B cell (primary cell): ENCODE measurements at regions not wholly inside any gene's neighbourhood (a gene's known extent, or its start where the extent isn't known, plus 50 kb on each side); places are given as distances from the start of the nearest gene placed in this dataset.
"Not testable (repeated sequence)": the region's sequence is repeated elsewhere in the genome, so short reads cannot be mapped to it uniquely, and the experiment has no call there.

ENCODE experiments used
- ATAC-seq: fragments of 200-7000 bp; cut with Tn5 transposase; one replicate; pipeline ENCODE4 v1.10.0; 2021; ENCODE audit warnings: low read depth, mild to moderate bottlenecking, moderate number of reproducible peaks, moderate library complexity
- CTCF ChIA-PET: fragments of 350-600 bp; sonication (Branson Sonifier 250); formaldehyde crosslinking; loops from one replicate; lab custom pipeline; 2021; ENCODE audit warnings: antibody characterized with exemption, inconsistent platforms; lab: Charles Lee
- POLR2A ChIA-PET: fragments of 350-600 bp; sonication (Branson Sonifier 250); formaldehyde crosslinking; loops from one replicate; lab custom pipeline; 2021; ENCODE audit warnings: antibody characterized with exemption; lab: Charles Lee
- DNase-seq: peaks from one replicate; pipeline ENCODE4 v3.0.0; 2013
- H2AFZ ChIP-seq: 2 replicates; pipeline ENCODE4 v1.6.1; 2012; ENCODE audit warnings: mild to moderate bottlenecking, low read depth, low read length; ENCODE audit not compliant: insufficient read depth, poor library complexity, severe bottlenecking
- H3K27ac ChIP-seq, 2 donors: 1 replicate in 1 of 2; 2 replicates in 1 of 2; pipeline ENCODE4 v1.5.1; 2012 to 2013; ENCODE audit warnings: low read length in 2 of 2, mild to moderate bottlenecking in 2 of 2, moderate library complexity in 1 of 2
- H3K27me3 ChIP-seq, 4 experiments: fragments of 200-600 bp in 1 of 4; sonication (generic) in 1 of 4; replicated peaks in 1 of 4; 1 replicate in 2 of 4; 2 replicates in 2 of 4; pipeline versions ENCODE4 v1.6.1 to v1.7.0; 2013 to 2016; ENCODE audit warnings: low read length in 3 of 4, mild to moderate bottlenecking in 2 of 4, mixed read lengths in 1 of 4, moderate library complexity in 1 of 4; ENCODE audit not compliant: insufficient read depth in 4 of 4, control insufficient read depth in 3 of 4; ENCODE audit errors: control extremely low read depth in 1 of 4
- H3K36me3 ChIP-seq, 2 experiments: replicated peaks in 1 of 2; 1 replicate in 1 of 2; 2 replicates in 1 of 2; pipeline versions ENCODE4 v1.6.1 to v1.7.1; 2013; ENCODE audit warnings: low read length in 1 of 2; ENCODE audit not compliant: insufficient read depth in 2 of 2, control insufficient read depth in 1 of 2; ENCODE audit errors: control extremely low read depth in 1 of 2, extremely low read depth in 1 of 2
- H3K4me1 ChIP-seq, 2 donors: fragments of 200-600 bp in 1 of 2; sonication (generic) in 1 of 2; 1 replicate in 1 of 2; 2 replicates in 1 of 2; pipeline versions ENCODE4 v1.5.1 to v1.6.1; 2013 to 2017; ENCODE audit warnings: low read length in 2 of 2; ENCODE audit not compliant: control insufficient read depth in 2 of 2, insufficient read depth in 2 of 2
- H3K4me2 ChIP-seq: replicated peaks from 2 replicates; pipeline ENCODE3; 2012; ENCODE audit warnings: mild to moderate bottlenecking, low read depth, low read length; ENCODE audit not compliant: poor library complexity, severe bottlenecking
- H3K4me3 ChIP-seq, 5 experiments: fragments of 200-600 bp in 1 of 5; sonication (generic) in 1 of 5; 1 replicate in 3 of 5; 2 replicates in 2 of 5; pipeline versions ENCODE4 v1.5.1 to v1.7.0; 2011 to 2016; ENCODE audit warnings: low read length in 4 of 5, mild to moderate bottlenecking in 4 of 5, low read depth in 2 of 5, control low read depth in 1 of 5, moderate library complexity in 1 of 5; ENCODE audit not compliant: insufficient read depth in 1 of 5; ENCODE audit errors: control extremely low read depth in 1 of 5, extremely low read depth in 1 of 5
- H3K79me2 ChIP-seq: fragments of 200-600 bp; sonication (generic); one replicate; pipeline ENCODE4 v1.6.0; 2016; ENCODE audit warnings: low read length; ENCODE audit not compliant: control insufficient read depth, insufficient read depth
- H3K9ac ChIP-seq: fragments of 200-600 bp; sonication (generic); 2 replicates; pipeline ENCODE4 v1.6.1; 2017; ENCODE audit warnings: mild to moderate bottlenecking, low read length, moderate library complexity
- H3K9me3 ChIP-seq, 3 donors: one replicate each; pipeline versions ENCODE4 v1.6.1 to v1.7.1; 2013; ENCODE audit warnings: low read length in 2 of 3; ENCODE audit not compliant: control insufficient read depth in 2 of 3, insufficient read depth in 1 of 3; ENCODE audit errors: control extremely low read depth in 1 of 3
- H4K20me1 ChIP-seq: 2 replicates; pipeline ENCODE4 v1.6.0; 2012; ENCODE audit warnings: mild to moderate bottlenecking, low read length; ENCODE audit not compliant: insufficient read depth, control insufficient read depth, poor library complexity, severe bottlenecking
- H3K27ac Mint-ChIP-seq: one replicate; pipeline ENCODE4 v1.8.0; 2021; ENCODE audit warnings: mixed read lengths
- H3K27me3 Mint-ChIP-seq: one replicate; pipeline ENCODE4 v1.8.0; 2021; ENCODE audit warnings: mixed read lengths
- H3K4me1 Mint-ChIP-seq: one replicate; pipeline ENCODE4 v1.8.0; 2021; ENCODE audit warnings: mixed read lengths
- H3K4me3 Mint-ChIP-seq: one replicate; pipeline ENCODE4 v1.8.0; 2021; ENCODE audit warnings: mixed read lengths
- H3K9me3 Mint-ChIP-seq: one replicate; pipeline ENCODE4 v1.8.0; 2022; ENCODE audit warnings: mixed read lengths; ENCODE audit not compliant: insufficient read depth
- WGBS: methylation state at CpG from one replicate; pipeline ENCODE4 v1.1.5; 2013; ENCODE audit warnings: missing lambda C conversion rate; ENCODE audit not compliant: insufficient coverage; 5-methylcytosine and 5-hydroxymethylcytosine counted together
- intact Hi-C: fragments of 100-400 bp; cut with micrococcal nuclease; formaldehyde crosslinking; loops from one replicate; pipeline ENCODE4 v1.10.0; 2022
- TF ChIP-seq, protein P1 (sequence below): fragments of 200-600 bp; IDR thresholded peaks from one replicate; pipeline ENCODE4 v1.8.0; 2022; ENCODE audit warnings: antibody characterized with exemption, mild to moderate bottlenecking

GRCh38 chr2:92075363-92075762 lies 2795.9 kb upstream of the TEKT4 start:
- H3K27me3 ChIP-seq, DNase-seq, H4K20me1 ChIP-seq, H3K79me2 ChIP-seq, H3K27me3 Mint-ChIP-seq, H3K9me3 Mint-ChIP-seq, H3K4me3 Mint-ChIP-seq, H3K4me1 ChIP-seq, H3K9ac ChIP-seq, H3K27ac ChIP-seq, intact Hi-C loops, H2AFZ ChIP-seq, H3K4me3 ChIP-seq, H3K4me1 Mint-ChIP-seq, ATAC-seq, H3K36me3 ChIP-seq, H3K4me2 ChIP-seq, POLR2A ChIA-PET, H3K27ac Mint-ChIP-seq, CTCF ChIA-PET: not testable (repeated sequence)
- WGBS = 80% methylated on average over 1 of the region's 2 CpGs
- peaks cover 0 to 27% (median 4%) of the 10 kb centered on the region in 3 donors for H3K9me3 ChIP-seq
- TF ChIP-seq, protein P1, sequence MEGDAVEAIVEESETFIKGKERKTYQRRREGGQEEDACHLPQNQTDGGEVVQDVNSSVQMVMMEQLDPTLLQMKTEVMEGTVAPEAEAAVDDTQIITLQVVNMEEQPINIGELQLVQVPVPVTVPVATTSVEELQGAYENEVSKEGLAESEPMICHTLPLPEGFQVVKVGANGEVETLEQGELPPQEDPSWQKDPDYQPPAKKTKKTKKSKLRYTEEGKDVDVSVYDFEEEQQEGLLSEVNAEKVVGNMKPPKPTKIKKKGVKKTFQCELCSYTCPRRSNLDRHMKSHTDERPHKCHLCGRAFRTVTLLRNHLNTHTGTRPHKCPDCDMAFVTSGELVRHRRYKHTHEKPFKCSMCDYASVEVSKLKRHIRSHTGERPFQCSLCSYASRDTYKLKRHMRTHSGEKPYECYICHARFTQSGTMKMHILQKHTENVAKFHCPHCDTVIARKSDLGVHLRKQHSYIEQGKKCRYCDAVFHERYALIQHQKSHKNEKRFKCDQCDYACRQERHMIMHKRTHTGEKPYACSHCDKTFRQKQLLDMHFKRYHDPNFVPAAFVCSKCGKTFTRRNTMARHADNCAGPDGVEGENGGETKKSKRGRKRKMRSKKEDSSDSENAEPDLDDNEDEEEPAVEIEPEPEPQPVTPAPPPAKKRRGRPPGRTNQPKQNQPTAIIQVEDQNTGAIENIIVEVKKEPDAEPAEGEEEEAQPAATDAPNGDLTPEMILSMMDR = peak; percentile 9
